K562 (cell line): ENCODE measurements at regions not wholly inside any gene's neighbourhood (a gene's known extent, or its start where the extent isn't known, plus 50 kb on each side); places are given as distances from the start of the nearest gene placed in this dataset.

Experiments used
- ATAC-seq: fragments of 200-7000 bp; cut with Tn5 transposase; 3 replicates; pipeline ENCODE4 v1.9.1; 2020; ENCODE audit warnings: moderate library complexity
- BruUV-seq: library from RNA; stranded (reverse); fragments of 400-500 nt; replicated peaks from 2 replicates; lab custom pipeline; 2021; lab: Mats Ljungman, UMichigan
- CTCF ChIA-PET: fragments of 300-600 bp; formaldehyde crosslinking; extraction: SDS; loops from one replicate; lab custom pipeline; 2021; ENCODE audit warnings: low intra/inter-chr PET ratio; lab: Yijun Ruan, JAX
- POLR2A ChIA-PET: fragments of 300-600, 350-650 bp; sonication (Branson Sonifier 250); formaldehyde crosslinking; extraction: SDS; loops from one replicate; lab custom pipeline; 2021; ENCODE audit warnings: antibody characterized with exemption, inconsistent platforms; lab: Yijun Ruan, JAX
- DNase-seq, 4 experiments: peaks; one replicate each; pipeline versions ENCODE4 v3.0.0 to v3.0.0-alpha.2; 2011 to 2018; ENCODE audit warnings: low spot score in 3 of 4, mixed read lengths in 3 of 4; ENCODE audit errors: extremely low read depth in 1 of 4
- FAIRE-seq: peaks from 2 replicates; lab custom pipeline; 2011; peaks lifted over from hg19 to GRCh38; lab: Jason Lieb, UNC
- H2AFZ ChIP-seq: 2 replicates; pipeline ENCODE4 v1.6.0; 2011; ENCODE audit warnings: low read depth, low read length, control low read depth, inconsistent platforms
- H3K27ac ChIP-seq: fragments of 200-600 bp; 3 replicates; pipeline ENCODE4 v1.8.0; 2011; ENCODE audit warnings: low read depth, mild to moderate bottlenecking, control low read depth, inconsistent platforms, low read length, moderate library complexity, mixed read lengths; ENCODE audit errors: extremely low read depth
- H3K27me3 ChIP-seq, 2 experiments: fragments of 300-600 bp in 1 of 2; 2 replicates in 1 of 2; 3 replicates in 1 of 2; pipeline versions ENCODE4 v1.6.0 to v1.8.0; 2011; ENCODE audit warnings: inconsistent platforms in 2 of 2, low read length in 2 of 2, mild to moderate bottlenecking in 1 of 2, mixed read lengths in 1 of 2, moderate library complexity in 1 of 2; ENCODE audit not compliant: control insufficient read depth in 2 of 2, insufficient read depth in 2 of 2
- H3K36me3 ChIP-seq: fragments of 300-600 bp; 3 replicates; pipeline ENCODE4 v1.8.0; 2011; ENCODE audit warnings: mild to moderate bottlenecking, low read length, inconsistent platforms; ENCODE audit not compliant: control insufficient read depth, insufficient read depth
- H3K4me1 ChIP-seq, 2 experiments: fragments of 200-600 bp in 1 of 2; replicated peaks in 1 of 2; 2 replicates in 1 of 2; 3 replicates in 1 of 2; pipeline versions ENCODE4 v1.5.1 to v1.8.0; 2011; ENCODE audit warnings: inconsistent platforms in 2 of 2, low read length in 2 of 2, mild to moderate bottlenecking in 1 of 2, mixed read lengths in 1 of 2, moderate library complexity in 1 of 2; ENCODE audit not compliant: control insufficient read depth in 2 of 2, insufficient read depth in 2 of 2
- H3K4me2 ChIP-seq: 2 replicates; pipeline ENCODE4 v1.6.1; 2011; ENCODE audit warnings: low read length, control low read depth, inconsistent platforms, mixed read lengths; ENCODE audit not compliant: insufficient read depth
- H3K4me3 ChIP-seq: fragments of 200-600 bp; sonication (generic), shearing (Covaris generic); 2 replicates; pipeline ENCODE4 v1.5.1; 2016; ENCODE audit warnings: control low read depth, inconsistent platforms
- H3K79me2 ChIP-seq: fragments of 200-600 bp; 3 replicates; pipeline ENCODE4 v1.8.0; 2011; ENCODE audit warnings: low read length, inconsistent platforms; ENCODE audit not compliant: control insufficient read depth, insufficient read depth
- H3K9ac ChIP-seq, 2 experiments: 2 replicates each; pipeline versions ENCODE4 v1.6.0 to v1.6.1; 2011; ENCODE audit warnings: low read depth in 2 of 2, low read length in 2 of 2, control low read depth in 1 of 2, inconsistent platforms in 1 of 2, mild to moderate bottlenecking in 1 of 2, mixed read lengths in 1 of 2; ENCODE audit not compliant: insufficient read depth in 1 of 2
- H3K9me1 ChIP-seq: one replicate; pipeline ENCODE4 v1.6.0; 2011; ENCODE audit warnings: inconsistent platforms, mild to moderate bottlenecking, low read length, moderate library complexity; ENCODE audit not compliant: control insufficient read depth, insufficient read depth
- H3K9me3 ChIP-seq: replicated peaks from 2 replicates; pipeline ENCODE4 v1.5.1; 2011; ENCODE audit warnings: low read depth, low read length, inconsistent platforms; ENCODE audit not compliant: control insufficient read depth, insufficient read depth
- H4K20me1 ChIP-seq: replicated peaks from 2 replicates; pipeline ENCODE4 v1.6.1; 2011; ENCODE audit warnings: low read length, inconsistent platforms, mixed read lengths; ENCODE audit not compliant: control insufficient read depth, insufficient read depth
- HEY1 ChIP-seq: fragments of 250-450 bp; sonication (Bioruptor Pico); IDR thresholded peaks from 2 replicates; pipeline ENCODE4 v1.5.0; 2020; ENCODE audit warnings: mild to moderate bottlenecking, moderate library complexity, borderline replicate concordance
- MCM7 ChIP-seq, 2 experiments: fragments of 450-650 bp; IDR thresholded peaks; 2 replicates each; pipeline ENCODE4 v1.6.1; 2016 to 2018
- RAD21 ChIP-seq, 2 experiments: fragments of 250-450 bp in 1 of 2; fragments of 450-650 bp in 1 of 2; sonication (Bioruptor Pico) in 1 of 2; formaldehyde crosslinking in 1 of 2; IDR thresholded peaks in 1 of 2; conservative IDR thresholded peaks in 1 of 2; 2 replicates each; pipeline versions ENCODE4 v1.4.0 to v1.8.0; 2020 to 2022; ENCODE audit warnings: mild to moderate bottlenecking in 2 of 2, moderate library complexity in 1 of 2
- WGBS: fragments of 100-300 bp; shearing (Covaris generic); methylation state at CpG from one replicate; pipeline ENCODE4 v1.1.6; 2016; ENCODE audit warnings: low coverage, mixed read lengths; ENCODE audit not compliant: insufficient coverage; ENCODE audit errors: missing lambda C conversion rate; 5-methylcytosine and 5-hydroxymethylcytosine counted together
- in situ Hi-C: fragments of 300-500 bp; cut with MboI; formaldehyde crosslinking; loops from 4 replicates; pipeline ENCODE4 v1.15.0; 2018; ENCODE audit warnings: inconsistent platforms, mixed read lengths
- intact Hi-C: fragments of 100-400 bp; cut with micrococcal nuclease; formaldehyde crosslinking; loops from 2 replicates; pipeline ENCODE4 v1.14.2; 2022
- TF ChIP-seq, protein P1 (sequence below), 3 experiments: IDR thresholded peaks in 2 of 3; conservative IDR thresholded peaks in 1 of 3; 2 replicates each; pipeline ENCODE4 v1.5.1; 2011 to 2012; ENCODE audit warnings: low read length in 3 of 3, mild to moderate bottlenecking in 3 of 3, control low read depth in 2 of 3, improper control_type of control experiment in 1 of 3, inconsistent platforms in 1 of 3, low read depth in 1 of 3, mixed read lengths in 1 of 3, moderate library complexity in 1 of 3; ENCODE audit not compliant: insufficient read depth in 2 of 3

GRCh38 chr9:17063535-17064135 lies 71.2 kb upstream of the CNTLN start:
- 0% methylated on average over 2 of the region's 2 CpGs for WGBS
- FAIRE-seq = no peak
- TF ChIP-seq, protein P1, sequence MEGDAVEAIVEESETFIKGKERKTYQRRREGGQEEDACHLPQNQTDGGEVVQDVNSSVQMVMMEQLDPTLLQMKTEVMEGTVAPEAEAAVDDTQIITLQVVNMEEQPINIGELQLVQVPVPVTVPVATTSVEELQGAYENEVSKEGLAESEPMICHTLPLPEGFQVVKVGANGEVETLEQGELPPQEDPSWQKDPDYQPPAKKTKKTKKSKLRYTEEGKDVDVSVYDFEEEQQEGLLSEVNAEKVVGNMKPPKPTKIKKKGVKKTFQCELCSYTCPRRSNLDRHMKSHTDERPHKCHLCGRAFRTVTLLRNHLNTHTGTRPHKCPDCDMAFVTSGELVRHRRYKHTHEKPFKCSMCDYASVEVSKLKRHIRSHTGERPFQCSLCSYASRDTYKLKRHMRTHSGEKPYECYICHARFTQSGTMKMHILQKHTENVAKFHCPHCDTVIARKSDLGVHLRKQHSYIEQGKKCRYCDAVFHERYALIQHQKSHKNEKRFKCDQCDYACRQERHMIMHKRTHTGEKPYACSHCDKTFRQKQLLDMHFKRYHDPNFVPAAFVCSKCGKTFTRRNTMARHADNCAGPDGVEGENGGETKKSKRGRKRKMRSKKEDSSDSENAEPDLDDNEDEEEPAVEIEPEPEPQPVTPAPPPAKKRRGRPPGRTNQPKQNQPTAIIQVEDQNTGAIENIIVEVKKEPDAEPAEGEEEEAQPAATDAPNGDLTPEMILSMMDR (IDR thresholded peaks at IDR 0.05 in 2 of 3, conservative IDR thresholded peaks at IDR 0.05 in 1 of 3; ENCODE audit: insufficient read depth in 2 of 3, low read depth in 1 of 3, low read length in 3 of 3) = peak in 2 of 3 experiments; percentile 36; a peak in 3 of 6 replicates
- no peak for TF ChIP-seq HEY1 (CRISPR knock-in tag)
- peak; percentile 17 to 25; a peak in 2 of 4 replicates for TF ChIP-seq RAD21 (CRISPR knock-in tag; conservative IDR thresholded peaks at IDR 0.05 in 1 of 2, IDR thresholded peaks at IDR 0.05 in 1 of 2)
- TF ChIP-seq MCM7 (IDR thresholded peaks at IDR 0.05) = no peak
- Histone ChIP-seq H3K36me3 (no peaks in the 10 kb centered on the region), H3K4me1 (no peaks in the 10 kb centered on the region), H3K27me3 (no peaks in the 10 kb centered on the region), H3K79me2 (no peaks in the 10 kb centered on the region), H3K27ac (no peak overlapping the region), H3K9me1 (no peaks in the 10 kb centered on the region), H3K4me3 (no peak overlapping the region), H4K20me1 (no peaks in the 10 kb centered on the region), H3K9me3 (no peaks in the 10 kb centered on the region), H3K9ac (no peak overlapping the region), H3K4me2 (no peak overlapping the region), H2AFZ (no peak overlapping the region)
- ATAC-seq = 0 out of 3 replicates have a peak, but pooled peaks have one; percentile 42
- peak in 2 of 4 experiments; percentile 6 to 19 for DNase-seq
- in situ Hi-C loops = no loop called here
- intact Hi-C loops = no loop called here
- BruUV-seq = no TSS peak
- ChIA-PET POLR2A (no interaction called here), CTCF (no interaction called here)
